Endothelial cell of umbilical vein (primary cell): ENCODE measurements at regions not wholly inside any gene's neighbourhood (a gene's known extent, or its start where the extent isn't known, plus 50 kb on each side); places are given as distances from the start of the nearest gene placed in this dataset.

ENCODE experiments used
- BruUV-seq: library from RNA; stranded (reverse); fragments of 400-500 nt; replicated peaks from 2 replicates; lab custom pipeline; 2021; lab: Mats Ljungman, UMichigan
- CTCF ChIA-PET: fragments of 300-600, 350-600 bp; sonication (Branson Sonifier 250); formaldehyde crosslinking; loops from one replicate; lab custom pipeline; 2021; ENCODE audit warnings: antibody characterized with exemption, inconsistent platforms; lab: Charles Lee
- POLR2A ChIA-PET: fragments of 300-600, 350-600 bp; sonication (Branson Sonifier 250); formaldehyde crosslinking; loops from one replicate; lab custom pipeline; 2021; ENCODE audit warnings: antibody characterized with exemption, inconsistent platforms; lab: Charles Lee
- DNase-seq: peaks from one replicate; pipeline ENCODE4 v3.0.0-alpha.2; 2011; ENCODE audit warnings: low read depth, low spot score
- FAIRE-seq: peaks from 2 replicates; lab custom pipeline; 2011; peaks lifted over from hg19 to GRCh38; lab: Jason Lieb, UNC
- H2AFZ ChIP-seq: 2 replicates; pipeline ENCODE4 v1.6.0; 2012; ENCODE audit warnings: low read depth, low read length, control low read depth, inconsistent platforms
- H3K27ac ChIP-seq: 2 replicates; pipeline ENCODE4 v1.5.1; 2011; ENCODE audit warnings: low read depth, mild to moderate bottlenecking, control low read depth, low read length, moderate library complexity; ENCODE audit not compliant: insufficient read depth
- H3K27me3 ChIP-seq, 2 experiments: 2 replicates each; pipeline versions ENCODE4 v1.6.0 to v1.6.1; 2011; ENCODE audit warnings: low read length in 2 of 2, mixed read lengths in 1 of 2; ENCODE audit not compliant: control insufficient read depth in 2 of 2, insufficient read depth in 2 of 2
- H3K36me3 ChIP-seq, 2 experiments: 2 replicates in 1 of 2; 3 replicates in 1 of 2; pipeline ENCODE4 v1.5.1; 2011; ENCODE audit warnings: low read length in 2 of 2, mild to moderate bottlenecking in 1 of 2, moderate library complexity in 1 of 2; ENCODE audit not compliant: control insufficient read depth in 2 of 2, insufficient read depth in 2 of 2; ENCODE audit errors: extremely low read depth in 1 of 2
- H3K4me1 ChIP-seq: 3 replicates; pipeline ENCODE4 v1.5.1; 2011; ENCODE audit warnings: mild to moderate bottlenecking, low read length; ENCODE audit not compliant: control insufficient read depth, insufficient read depth; ENCODE audit errors: extremely low read depth
- H3K4me2 ChIP-seq: 2 replicates; pipeline ENCODE4 v1.6.1; 2011; ENCODE audit warnings: low read length, control low read depth, mixed read lengths; ENCODE audit not compliant: insufficient read depth
- H3K4me3 ChIP-seq, 3 experiments: fragments of 200-600 bp in 1 of 3; sonication (generic), shearing (Covaris generic) in 1 of 3; replicated peaks in 1 of 3; 2 replicates each; pipeline ENCODE4 v1.5.1; 2011 to 2016; ENCODE audit warnings: control low read depth in 3 of 3, low read length in 3 of 3, mild to moderate bottlenecking in 2 of 3, inconsistent platforms in 1 of 3, low read depth in 1 of 3, moderate library complexity in 1 of 3; ENCODE audit not compliant: insufficient read depth in 1 of 3
- H3K79me2 ChIP-seq: 2 replicates; pipeline ENCODE4 v1.6.0; 2012; ENCODE audit warnings: low read length, inconsistent platforms; ENCODE audit not compliant: control insufficient read depth, insufficient read depth
- H3K9ac ChIP-seq: replicated peaks from 2 replicates; pipeline ENCODE3; 2011; ENCODE audit warnings: low read length, control low read depth; ENCODE audit not compliant: insufficient read depth; ENCODE audit errors: extremely low read depth
- H3K9me1 ChIP-seq: replicated peaks from 3 replicates; pipeline ENCODE4 v1.6.0; 2011; ENCODE audit warnings: mild to moderate bottlenecking, low read length; ENCODE audit not compliant: control insufficient read depth, insufficient read depth; ENCODE audit errors: extremely low read depth
- H3K9me3 ChIP-seq: replicated peaks from 2 replicates; pipeline ENCODE4 v1.5.1; 2012; ENCODE audit warnings: low read length, inconsistent platforms; ENCODE audit not compliant: control insufficient read depth, insufficient read depth
- H4K20me1 ChIP-seq: replicated peaks from 2 replicates; pipeline ENCODE3; 2011; ENCODE audit warnings: mild to moderate bottlenecking, low read length; ENCODE audit not compliant: control insufficient read depth, insufficient read depth; ENCODE audit errors: extremely low read depth
- CTCF ChIP-seq, 2 donors: IDR thresholded peaks; 1 replicate in 1 of 2; 2 replicates in 1 of 2; pipeline ENCODE4 v1.5.1; 2011; ENCODE audit warnings: low read length in 2 of 2, mild to moderate bottlenecking in 2 of 2, moderate library complexity in 2 of 2, control low read depth in 1 of 2, inconsistent platforms in 1 of 2, low read depth in 1 of 2; ENCODE audit not compliant: insufficient read depth in 1 of 2; ENCODE audit errors: extremely low read depth in 1 of 2
- EZH2 ChIP-seq: IDR thresholded peaks from 2 replicates; pipeline ENCODE4 v1.6.1; 2012; ENCODE audit warnings: borderline replicate concordance, low read depth, mild to moderate bottlenecking, moderate library complexity, low read length, inconsistent platforms; ENCODE audit not compliant: severe bottlenecking
- FOS ChIP-seq: IDR thresholded peaks from 2 replicates; pipeline ENCODE4 v1.6.1; 2011; ENCODE audit warnings: mild to moderate bottlenecking, low read length, moderate library complexity, borderline replicate concordance; ENCODE audit not compliant: insufficient read depth
- GATA2 ChIP-seq: IDR thresholded peaks from 2 replicates; pipeline ENCODE4 v1.7.0; 2011; ENCODE audit warnings: low read depth, mild to moderate bottlenecking, moderate library complexity, mixed read lengths, low read length; ENCODE audit not compliant: insufficient read length, insufficient read depth
- JUN ChIP-seq: IDR thresholded peaks from 2 replicates; pipeline ENCODE4 v1.6.1; 2011; ENCODE audit warnings: borderline replicate concordance, low read depth; ENCODE audit not compliant: insufficient read length, insufficient read depth
- MAX ChIP-seq: IDR thresholded peaks from 2 replicates; pipeline ENCODE4 v1.6.1; 2011; ENCODE audit not compliant: insufficient read depth, insufficient read length
- MYC ChIP-seq: IDR thresholded peaks from one replicate; pipeline ENCODE4 v1.6.1; 2011; ENCODE audit warnings: mild to moderate bottlenecking, low read depth, low read length
- POLR2A ChIP-seq: IDR thresholded peaks from 2 replicates; pipeline ENCODE4 v1.6.1; 2012; ENCODE audit warnings: low read depth, mild to moderate bottlenecking, control low read depth, low read length
- POLR2AphosphoS5 ChIP-seq: IDR thresholded peaks from 2 replicates; pipeline ENCODE4 v1.6.1; 2012; ENCODE audit warnings: low read depth, mild to moderate bottlenecking, control low read depth, low read length, moderate library complexity; ENCODE audit not compliant: insufficient read depth
- dilution Hi-C: fragments of 300-500 bp; cut with MboI; formaldehyde crosslinking; loops from one replicate; pipeline ENCODE4 v1.15.0; 2019; ENCODE audit warnings: low sequenced_read_pairs; ENCODE audit not compliant: extremely low pct_ligation_motif_present
- intact Hi-C: fragments of 100-400 bp; cut with micrococcal nuclease; formaldehyde crosslinking; loops from one replicate; pipeline ENCODE4 v1.10.0; 2022

GRCh38 chr7:106568680-106569499 is 92.1 kb downstream of the CCDC71L start:
- no peaks in the 10 kb centered on the region for H3K9me1 ChIP-seq
- intact Hi-C loops (no loop called here), dilution Hi-C loops (no loop called here)
- no peaks in the 10 kb centered on the region for H3K4me1 ChIP-seq
- no peaks in the 10 kb centered on the region for H3K36me3 ChIP-seq
- CTCF ChIA-PET: interaction anchor here (1.5 kb wide), 1 partner anchor 392 kb away, joined by 4 read pairs; no protein-coding TSS in a partner anchor
- H3K4me3 ChIP-seq: no peak overlapping the region
- no TSS peak for BruUV-seq
- POLR2A ChIA-PET: no interaction called here
- no peaks in the 10 kb centered on the region for H3K9me3 ChIP-seq
- no peak overlapping the region for H2AFZ ChIP-seq
- no peak overlapping the region for H3K4me2 ChIP-seq
- H3K27me3 ChIP-seq: no peaks in the 10 kb centered on the region
- TF ChIP-seq POLR2A (no peak), FOS (no peak), GATA2 (no peak), POLR2AphosphoS5 (no peak), JUN (no peak), MYC (no peak), MAX (no peak), EZH2 (no peak), CTCF (IDR thresholded peaks at IDR 0.05; ENCODE audit: extremely low read depth in 1 of 2, insufficient read depth in 1 of 2, low read depth in 1 of 2, low read length in 2 of 2) (no peak)
- no peak overlapping the region for H3K9ac ChIP-seq
- no peak for DNase-seq
- H3K79me2 ChIP-seq: no peaks in the 10 kb centered on the region
- FAIRE-seq: no peak
- no peak overlapping the region for H3K27ac ChIP-seq
- no peaks in the 10 kb centered on the region for H4K20me1 ChIP-seq
